CD1c-positive myeloid dendritic cell (primary cell): ENCODE measurements at regions not wholly inside any gene's neighbourhood (a gene's known extent, or its start where the extent isn't known, plus 50 kb on each side); places are given as distances from the start of the nearest gene placed in this dataset.

Source experiments
- DNase-seq: peaks from one replicate; pipeline ENCODE4 v3.0.0-alpha.2; 2016; ENCODE audit errors: extremely low spot score

- DNase-seq = no peak
Observed at GRCh38 chr1:37128091-37128490, 93.8 kb upstream of the GRIK3 start.

GRCh38 chr1:37130221-37130948 lies 96.1 kb upstream of the GRIK3 start:
- DNase-seq = no peak

GRCh38 chr1:37131281-37131680 lies 97.0 kb upstream of the GRIK3 start:
- DNase-seq = no peak

- no peak for DNase-seq
Observed at GRCh38 chr1:37133276-37134145, 99.2 kb upstream of the GRIK3 start.

- DNase-seq = no peak
Observed at GRCh38 chr1:37134599-37134998, 100.3 kb upstream of the GRIK3 start.

- DNase-seq = no peak
Observed at GRCh38 chr1:37135032-37135431, 100.7 kb upstream of the GRIK3 start.

GRCh38 chr1:37137014-37137413 lies 102.7 kb upstream of the GRIK3 start:
- DNase-seq = no peak

- no peak for DNase-seq
Observed at GRCh38 chr1:37137601-37138000, 103.3 kb upstream of the GRIK3 start.

GRCh38 chr1:37143800-37144199 lies 109.5 kb upstream of the GRIK3 start:
- DNase-seq = no peak

- no peak for DNase-seq
Observed at GRCh38 chr1:37146071-37146470, 111.8 kb upstream of the GRIK3 start.

GRCh38 chr1:37147392-37147831 lies 113.1 kb upstream of the GRIK3 start:
- DNase-seq = no peak

GRCh38 chr1:37147906-37148305 lies 113.6 kb upstream of the GRIK3 start:
- DNase-seq = no peak

- DNase-seq = no peak
Observed at GRCh38 chr1:37148663-37149062, 114.3 kb upstream of the GRIK3 start.

- no peak for DNase-seq
Observed at GRCh38 chr1:37149296-37149695, 115.0 kb upstream of the GRIK3 start.

GRCh38 chr1:37150986-37151385 lies 116.7 kb upstream of the GRIK3 start:
- DNase-seq = no peak

- DNase-seq = no peak
Observed at GRCh38 chr1:37151789-37152188, 117.5 kb upstream of the GRIK3 start.

GRCh38 chr1:37152491-37152890 lies 118.2 kb upstream of the GRIK3 start:
- no peak for DNase-seq

- DNase-seq = no peak
Observed at GRCh38 chr1:37153116-37154100, 119.1 kb upstream of the GRIK3 start.

- no peak for DNase-seq
Observed at GRCh38 chr1:37156646-37157045, 122.3 kb upstream of the GRIK3 start.

- no peak for DNase-seq
Observed at GRCh38 chr1:37157634-37158033, 123.3 kb upstream of the GRIK3 start.

- no peak for DNase-seq
Observed at GRCh38 chr1:37158113-37158749, 123.9 kb upstream of the GRIK3 start.
